PFSK-1 (cell line): ENCODE measurements at regions not wholly inside any gene's neighbourhood (a gene's known extent, or its start where the extent isn't known, plus 50 kb on each side); places are given as distances from the start of the nearest gene placed in this dataset.
A peak's percentile ranks its signal among the peaks of the same experiment; 100 is the strongest.

Source experiments
- FOXP2 ChIP-seq: optimal IDR thresholded peaks from 2 replicates; pipeline ENCODE3; 2011; ENCODE audit warnings: borderline replicate concordance, control low read depth, inconsistent platforms; ENCODE audit not compliant: insufficient read depth; ENCODE audit errors: extremely low read length, extremely low read depth
- POLR2AphosphoS5 ChIP-seq: IDR thresholded peaks from 2 replicates; pipeline ENCODE4 v1.6.1; 2012; ENCODE audit warnings: low read depth, mild to moderate bottlenecking, control low read depth, low read length, moderate library complexity
- REST ChIP-seq, 2 experiments: IDR thresholded peaks; 2 replicates each; pipeline versions ENCODE4 v1.6.1 to v1.8.0; 2011 to 2012; ENCODE audit warnings: low read depth in 2 of 2, low read length in 2 of 2, control low read depth in 1 of 2, inconsistent platforms in 1 of 2, mild to moderate bottlenecking in 1 of 2, moderate library complexity in 1 of 2; ENCODE audit not compliant: insufficient read depth in 1 of 2
- SIN3A ChIP-seq: IDR thresholded peaks from 2 replicates; pipeline ENCODE4 v1.6.1; 2012; ENCODE audit warnings: mild to moderate bottlenecking, low read length, moderate library complexity, borderline replicate concordance; ENCODE audit not compliant: insufficient read depth
- TAF1 ChIP-seq: IDR thresholded peaks from 2 replicates; pipeline ENCODE4 v1.6.1; 2012; ENCODE audit warnings: low read length, control low read depth, borderline replicate concordance; ENCODE audit not compliant: insufficient read depth

- no peak for TF ChIP-seq FOXP2
- no peak for TF ChIP-seq SIN3A
- TF ChIP-seq TAF1, result no peak
- TF ChIP-seq REST (IDR thresholded peaks at IDR 0.05; ENCODE audit: insufficient read depth in 1 of 2, low read depth in 2 of 2, low read length in 2 of 2), result no peak
Measured at GRCh38 chr4:74631338-74631737, 163.0 kb downstream of the BTC start.

GRCh38 chr4:74631988-74632387 is 162.3 kb downstream of the BTC start:
- no peak for TF ChIP-seq TAF1
- no peak for TF ChIP-seq SIN3A
- no peak for TF ChIP-seq POLR2AphosphoS5
- no peak for TF ChIP-seq FOXP2
- TF ChIP-seq REST (IDR thresholded peaks at IDR 0.05; ENCODE audit: insufficient read depth in 1 of 2, low read depth in 2 of 2, low read length in 2 of 2), result no peak

GRCh38 chr4:74632634-74633033 is 161.7 kb downstream of the BTC start:
- TF ChIP-seq FOXP2 (no peak), POLR2AphosphoS5 (no peak), REST (IDR thresholded peaks at IDR 0.05; ENCODE audit: insufficient read depth in 1 of 2, low read depth in 2 of 2, low read length in 2 of 2) (peak in 1 of 2 experiments; percentile 58; a peak in 1 of 4 replicates)

- TF ChIP-seq TAF1, result no peak
- TF ChIP-seq POLR2AphosphoS5, result no peak
- TF ChIP-seq SIN3A, result no peak
- TF ChIP-seq REST (IDR thresholded peaks at IDR 0.05; ENCODE audit: insufficient read depth in 1 of 2, low read depth in 2 of 2, low read length in 2 of 2), result no peak
Measured at GRCh38 chr4:74635074-74635473, 159.2 kb downstream of the BTC start.

GRCh38 chr4:74635490-74636123 is 158.7 kb downstream of the BTC start:
- TF ChIP-seq TAF1, result no peak
- no peak for TF ChIP-seq REST (IDR thresholded peaks at IDR 0.05; ENCODE audit: insufficient read depth in 1 of 2, low read depth in 2 of 2, low read length in 2 of 2)
